Choroid plexus epithelial cell (primary cell): ENCODE measurements at regions not wholly inside any gene's neighbourhood (a gene's known extent, or its start where the extent isn't known, plus 50 kb on each side); places are given as distances from the start of the nearest gene placed in this dataset.
"Not testable (repeated sequence)": the region's sequence is repeated elsewhere in the genome, so short reads cannot be mapped to it uniquely, and the experiment has no call there.

Experiments
- DNase-seq: peaks from one replicate; pipeline ENCODE4 v3.0.0-alpha.2; 2010; ENCODE audit warnings: low read depth
- H3K4me3 ChIP-seq: 2 replicates; pipeline ENCODE4 v1.5.1; 2011; ENCODE audit warnings: low read depth, mild to moderate bottlenecking, control low read depth, low read length, moderate library complexity

DNA sequence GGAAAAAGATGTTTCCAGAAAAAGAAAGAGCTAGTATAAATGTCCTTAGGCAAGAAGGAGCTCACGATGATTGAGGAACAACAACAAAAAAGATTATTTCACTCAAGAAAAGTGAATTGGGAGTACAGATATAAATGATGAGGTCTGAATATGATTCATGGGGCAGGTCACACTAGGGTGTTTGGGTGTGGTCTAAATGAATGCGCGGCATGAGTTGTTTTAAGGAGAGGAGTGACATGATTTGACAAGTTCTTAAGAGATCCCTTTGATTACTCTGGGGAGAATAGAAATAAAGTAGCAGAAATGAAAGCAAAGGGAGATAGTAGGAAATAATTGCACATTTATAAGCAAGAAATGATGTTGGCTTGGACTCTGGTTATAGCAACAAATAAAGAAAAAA lies 59.3 kb downstream of the NUTM2D start:
- not testable (repeated sequence) for H3K4me3 ChIP-seq, DNase-seq

DNA sequence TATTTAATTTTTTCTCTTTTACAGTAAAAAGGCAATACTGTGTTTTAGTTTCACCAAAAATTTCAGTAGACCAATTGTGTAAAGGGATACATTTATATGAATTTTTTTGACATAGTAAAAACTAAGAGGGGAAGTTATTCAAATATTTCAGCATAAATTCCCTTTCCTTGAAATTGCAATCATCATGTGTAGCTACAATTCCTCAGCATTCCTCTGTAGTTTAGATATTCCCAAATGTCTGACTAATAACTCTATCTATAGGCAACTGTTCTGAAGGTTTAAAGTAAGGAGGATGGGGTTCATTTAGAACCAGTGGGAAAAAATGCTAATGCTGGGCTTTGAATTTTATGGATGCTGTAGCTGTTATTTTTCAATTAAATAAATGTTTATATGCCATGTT lies 65.1 kb downstream of the NUTM2D start:
- H3K4me3 ChIP-seq, DNase-seq: not testable (repeated sequence)

- DNase-seq, H3K4me3 ChIP-seq: not testable (repeated sequence)
Measured at GRCh38 chr10:87424697-87425373, 67.3 kb downstream of the NUTM2D start.

- H3K4me3 ChIP-seq, DNase-seq: not testable (repeated sequence)
Measured at GRCh38 chr10:87433836-87434235, 70.9 kb upstream of the MINPP1 start.

DNA sequence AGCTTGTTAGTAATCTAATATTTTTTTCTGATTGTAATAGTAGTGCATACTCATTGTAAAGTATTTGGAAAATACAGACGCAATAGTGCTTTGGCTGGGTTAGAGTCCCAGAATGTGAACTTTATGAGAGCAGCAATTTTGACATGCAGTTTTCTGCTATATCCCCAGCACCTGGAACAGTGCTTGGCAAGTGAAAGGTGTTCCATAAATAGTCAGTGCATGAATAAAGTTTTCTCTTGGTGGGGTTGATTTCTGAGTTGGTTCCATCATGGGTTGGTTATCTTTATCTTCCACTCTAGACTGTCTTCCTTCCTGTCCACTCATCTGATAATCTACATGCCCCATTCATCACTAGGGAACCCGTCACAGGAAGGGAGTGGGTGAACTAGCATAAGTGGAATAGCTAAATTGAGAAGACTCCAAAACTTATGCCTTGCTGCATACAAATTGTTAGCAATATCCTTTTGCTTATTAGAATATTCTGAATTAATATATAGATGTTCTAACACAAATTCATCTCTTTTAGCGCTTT lies 69.3 kb upstream of the MINPP1 start:
- H3K4me3 ChIP-seq, DNase-seq: not testable (repeated sequence)

GRCh38 chr10:87436104-87436503 lies 68.6 kb upstream of the MINPP1 start:
- not testable (repeated sequence) for H3K4me3 ChIP-seq, DNase-seq

- H3K4me3 ChIP-seq = not testable (repeated sequence)
- peak; percentile 53 for DNase-seq
Measured at GRCh38 chr10:87437450-87437849, 67.2 kb upstream of the MINPP1 start.
